Astrocyte (in vitro differentiated cells and primary cell): ENCODE measurements at regions not wholly inside any gene's neighbourhood (a gene's known extent, or its start where the extent isn't known, plus 50 kb on each side); places are given as distances from the start of the nearest gene placed in this dataset.
A peak's percentile ranks its signal among the peaks of the same experiment; 100 is the strongest.

ENCODE experiments used
- DNase-seq: peaks from one replicate; pipeline ENCODE4 v3.0.0-alpha.2; 2010; ENCODE audit warnings: low read depth
- FAIRE-seq: peaks from 2 replicates; lab custom pipeline; 2011; peaks lifted over from hg19 to GRCh38; lab: Jason Lieb, UNC
- H2AFZ ChIP-seq: 2 replicates; pipeline ENCODE4 v1.6.0; 2012; ENCODE audit warnings: low read depth, low read length, inconsistent platforms
- H3K27ac ChIP-seq: 2 replicates; pipeline ENCODE4 v1.5.1; 2011; ENCODE audit warnings: low read depth, low read length, inconsistent platforms
- H3K27me3 ChIP-seq: 2 replicates; pipeline ENCODE4 v1.6.0; 2011; ENCODE audit warnings: low read length, inconsistent platforms; ENCODE audit not compliant: insufficient read depth
- H3K36me3 ChIP-seq: 2 replicates; pipeline ENCODE4 v1.5.1; 2011; ENCODE audit warnings: low read length, inconsistent platforms; ENCODE audit not compliant: insufficient read depth
- H3K4me1 ChIP-seq: 2 replicates; pipeline ENCODE4 v1.5.1; 2011; ENCODE audit warnings: low read length, inconsistent platforms; ENCODE audit not compliant: insufficient read depth
- H3K4me2 ChIP-seq: 2 replicates; pipeline ENCODE4 v1.6.0; 2012; ENCODE audit warnings: low read length, inconsistent platforms
- H3K4me3 ChIP-seq: 2 replicates; pipeline ENCODE4 v1.5.1; 2011; ENCODE audit warnings: low read depth, mild to moderate bottlenecking, low read length, inconsistent platforms; ENCODE audit not compliant: insufficient read depth
- H3K79me2 ChIP-seq: 2 replicates; pipeline ENCODE4 v1.6.0; 2012; ENCODE audit warnings: mild to moderate bottlenecking, low read length, inconsistent platforms; ENCODE audit not compliant: insufficient read depth
- H3K9ac ChIP-seq: 2 replicates; pipeline ENCODE4 v1.6.0; 2012; ENCODE audit warnings: mild to moderate bottlenecking, low read length, inconsistent platforms
- H3K9me3 ChIP-seq: 2 replicates; pipeline ENCODE4 v1.5.1; 2012; ENCODE audit warnings: low read depth, mild to moderate bottlenecking, low read length, inconsistent platforms; ENCODE audit not compliant: insufficient read depth
- H4K20me1 ChIP-seq: 2 replicates; pipeline ENCODE4 v1.6.0; 2012; ENCODE audit warnings: low read length, inconsistent platforms; ENCODE audit not compliant: insufficient read depth
- H3K27ac Mint-ChIP-seq: one replicate; pipeline ENCODE4 v1.8.0; 2021; ENCODE audit warnings: mild to moderate bottlenecking, mixed read lengths; ENCODE audit not compliant: unreplicated experiment
- H3K27me3 Mint-ChIP-seq: one replicate; pipeline ENCODE4 v1.8.0; 2021; ENCODE audit warnings: low read depth, mixed read lengths; ENCODE audit not compliant: unreplicated experiment
- H3K36me3 Mint-ChIP-seq: one replicate; pipeline ENCODE4 v1.8.0; 2021; ENCODE audit warnings: low read depth, mixed read lengths; ENCODE audit not compliant: unreplicated experiment
- H3K4me1 Mint-ChIP-seq: one replicate; pipeline ENCODE4 v1.8.0; 2021; ENCODE audit warnings: low read depth, mixed read lengths; ENCODE audit not compliant: unreplicated experiment
- H3K4me3 Mint-ChIP-seq: one replicate; pipeline ENCODE4 v1.8.0; 2021; ENCODE audit warnings: mild to moderate bottlenecking, moderate library complexity, mixed read lengths; ENCODE audit not compliant: unreplicated experiment
- H3K9me3 Mint-ChIP-seq: one replicate; pipeline ENCODE4 v1.8.0; 2021; ENCODE audit warnings: mild to moderate bottlenecking, mixed read lengths; ENCODE audit not compliant: unreplicated experiment
- EZH2 ChIP-seq: IDR thresholded peaks from 2 replicates; pipeline ENCODE4 v1.6.1; 2012; ENCODE audit warnings: mild to moderate bottlenecking, low read length, inconsistent platforms; ENCODE audit not compliant: insufficient read depth
- TF ChIP-seq, protein P1 (sequence below): IDR thresholded peaks from 2 replicates; pipeline ENCODE4 v1.5.1; 2011; ENCODE audit warnings: low read depth, mild to moderate bottlenecking, inconsistent platforms, low read length, moderate library complexity; ENCODE audit not compliant: insufficient read depth

DNA sequence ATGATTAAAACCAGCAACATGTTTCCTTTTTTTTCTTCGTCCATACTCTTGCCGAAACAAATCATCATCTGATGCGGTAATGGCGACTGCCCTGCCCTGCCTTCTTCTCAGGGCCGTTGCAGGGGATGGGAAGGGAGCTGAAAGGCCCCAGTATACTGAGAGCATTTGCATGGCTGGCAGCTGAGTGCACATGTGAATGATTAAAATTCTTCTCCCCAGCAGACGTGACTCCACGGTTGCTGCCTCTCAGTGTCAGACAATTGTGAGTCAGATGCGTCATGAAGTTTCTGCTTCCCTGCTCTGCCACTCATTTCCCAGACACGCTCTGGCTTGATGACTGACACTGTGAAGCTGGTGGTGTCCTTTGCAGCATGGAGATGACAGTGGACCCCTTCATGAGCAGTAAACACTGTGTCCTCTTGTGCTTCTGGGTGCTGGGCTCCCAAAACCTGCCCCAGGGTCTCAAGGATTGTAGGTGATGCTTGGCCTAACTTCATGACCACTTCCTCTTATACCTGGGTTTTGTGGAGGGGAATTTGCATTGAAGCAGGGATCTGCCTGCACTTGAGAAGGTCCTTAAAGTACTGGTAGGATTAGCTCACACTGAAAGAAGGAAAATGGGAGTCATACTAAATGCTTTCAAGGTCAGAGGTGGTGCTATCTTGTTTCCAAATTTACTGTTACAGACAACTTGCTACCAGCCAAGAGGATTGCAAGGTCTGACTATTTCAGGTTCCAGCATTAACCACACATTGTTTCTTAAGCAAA, 222.5 kb upstream of the COPS8 start:
- peaks cover 13% of the 10 kb centered on the region for H3K4me1 ChIP-seq
- H3K9ac ChIP-seq: peak overlapping the region; percentile 43
- H3K27ac ChIP-seq: peak overlapping the region; percentile 70
- H3K36me3 ChIP-seq: no peaks in the 10 kb centered on the region
- peaks cover 20% of the 10 kb centered on the region for H3K9me3 Mint-ChIP-seq
- DNase-seq (peak; percentile 83), FAIRE-seq (peak; percentile 92)
- no peak overlapping the region for H2AFZ ChIP-seq
- H3K79me2 ChIP-seq: no peaks in the 10 kb centered on the region
- H3K27me3 ChIP-seq: no peaks in the 10 kb centered on the region
- H3K36me3 Mint-ChIP-seq: no peaks in the 10 kb centered on the region
- peak overlapping the region; percentile 38 for H3K4me2 ChIP-seq
- H3K4me1 Mint-ChIP-seq: peaks cover 16% of the 10 kb centered on the region
- peaks cover 8% of the 10 kb centered on the region for H3K27me3 Mint-ChIP-seq
- H3K4me3 Mint-ChIP-seq: no peak overlapping the region
- peaks cover 9% of the 10 kb centered on the region for H3K9me3 ChIP-seq
- H3K27ac Mint-ChIP-seq: peak overlapping the region; percentile 28
- no peak overlapping the region for H3K4me3 ChIP-seq
- no peaks in the 10 kb centered on the region for H4K20me1 ChIP-seq
- TF ChIP-seq, protein P1, sequence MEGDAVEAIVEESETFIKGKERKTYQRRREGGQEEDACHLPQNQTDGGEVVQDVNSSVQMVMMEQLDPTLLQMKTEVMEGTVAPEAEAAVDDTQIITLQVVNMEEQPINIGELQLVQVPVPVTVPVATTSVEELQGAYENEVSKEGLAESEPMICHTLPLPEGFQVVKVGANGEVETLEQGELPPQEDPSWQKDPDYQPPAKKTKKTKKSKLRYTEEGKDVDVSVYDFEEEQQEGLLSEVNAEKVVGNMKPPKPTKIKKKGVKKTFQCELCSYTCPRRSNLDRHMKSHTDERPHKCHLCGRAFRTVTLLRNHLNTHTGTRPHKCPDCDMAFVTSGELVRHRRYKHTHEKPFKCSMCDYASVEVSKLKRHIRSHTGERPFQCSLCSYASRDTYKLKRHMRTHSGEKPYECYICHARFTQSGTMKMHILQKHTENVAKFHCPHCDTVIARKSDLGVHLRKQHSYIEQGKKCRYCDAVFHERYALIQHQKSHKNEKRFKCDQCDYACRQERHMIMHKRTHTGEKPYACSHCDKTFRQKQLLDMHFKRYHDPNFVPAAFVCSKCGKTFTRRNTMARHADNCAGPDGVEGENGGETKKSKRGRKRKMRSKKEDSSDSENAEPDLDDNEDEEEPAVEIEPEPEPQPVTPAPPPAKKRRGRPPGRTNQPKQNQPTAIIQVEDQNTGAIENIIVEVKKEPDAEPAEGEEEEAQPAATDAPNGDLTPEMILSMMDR: no peak
- TF ChIP-seq EZH2: no peak

DNA sequence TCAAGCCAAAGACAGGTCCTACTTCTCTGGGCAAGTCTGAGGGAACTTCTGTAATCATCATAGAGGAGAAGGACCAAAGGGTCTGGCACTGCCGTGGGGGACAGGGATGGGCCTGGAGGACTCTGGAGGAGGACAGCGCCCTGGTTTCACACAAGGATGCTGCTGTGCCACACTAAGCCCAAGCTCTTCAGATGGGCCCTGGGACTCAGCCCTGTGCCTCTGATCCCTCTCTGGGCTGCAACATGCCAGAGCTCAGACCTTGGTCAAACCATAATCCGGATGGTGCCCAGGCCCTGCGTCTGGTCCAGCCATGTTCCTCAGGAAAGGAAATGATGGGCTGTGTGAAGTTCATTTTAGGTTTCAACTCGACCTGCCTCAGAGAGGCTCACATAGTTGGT, 222.0 kb upstream of the COPS8 start:
- Histone ChIP-seq H3K79me2 (no peaks in the 10 kb centered on the region), H3K4me2 (no peak overlapping the region), H3K27me3 (no peaks in the 10 kb centered on the region), H3K36me3 (no peaks in the 10 kb centered on the region), H4K20me1 (no peaks in the 10 kb centered on the region), H3K27ac (peak overlapping the region; percentile 70), H2AFZ (no peak overlapping the region), H3K9ac (no peak overlapping the region), H3K4me3 (no peak overlapping the region), H3K4me1 (peaks cover 13% of the 10 kb centered on the region), H3K9me3 (peaks cover 9% of the 10 kb centered on the region)
- Mint-ChIP-seq H3K27me3 (peaks cover 6% of the 10 kb centered on the region), H3K36me3 (no peaks in the 10 kb centered on the region), H3K4me1 (peaks cover 18% of the 10 kb centered on the region), H3K27ac (peak overlapping the region; percentile 28), H3K4me3 (no peak overlapping the region), H3K9me3 (peaks cover 17% of the 10 kb centered on the region)
- DNase-seq (no peak), FAIRE-seq (no peak)
- TF ChIP-seq EZH2: no peak
- TF ChIP-seq, protein P1: no peak

DNA sequence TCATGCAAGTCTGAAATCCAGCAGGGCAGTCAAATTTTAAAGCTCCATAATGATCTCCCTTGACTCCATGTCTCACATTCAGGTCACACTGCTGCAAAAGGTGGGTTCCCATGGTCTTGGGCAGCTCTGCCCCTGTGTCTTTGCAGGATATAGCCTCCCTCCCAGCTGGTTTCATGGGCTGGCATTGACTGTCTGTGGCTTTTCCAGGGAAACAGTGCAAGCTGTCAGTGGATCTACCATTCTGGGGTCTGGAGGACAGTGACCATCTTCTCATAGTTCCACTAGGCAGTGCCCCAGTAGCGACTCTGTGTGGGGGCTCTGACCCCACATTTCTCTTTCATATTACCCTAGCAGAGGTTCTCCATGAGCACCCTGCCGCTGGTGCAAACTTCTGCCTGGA, 220.6 kb upstream of the COPS8 start:
- no peak overlapping the region for H2AFZ ChIP-seq
- no peak overlapping the region for H3K4me3 Mint-ChIP-seq
- peaks cover 22% of the 10 kb centered on the region for H3K4me1 Mint-ChIP-seq
- peaks cover 13% of the 10 kb centered on the region for H3K4me1 ChIP-seq
- H3K4me2 ChIP-seq: no peak overlapping the region
- no peaks in the 10 kb centered on the region for H3K27me3 ChIP-seq
- no peaks in the 10 kb centered on the region for H4K20me1 ChIP-seq
- no peak overlapping the region for H3K9ac ChIP-seq
- no peak overlapping the region for H3K27ac ChIP-seq
- FAIRE-seq: no peak
- H3K9me3 ChIP-seq: peaks cover 9% of the 10 kb centered on the region
- H3K36me3 ChIP-seq: no peaks in the 10 kb centered on the region
- H3K9me3 Mint-ChIP-seq: peaks cover 17% of the 10 kb centered on the region
- no peak overlapping the region for H3K4me3 ChIP-seq
- no peaks in the 10 kb centered on the region for H3K79me2 ChIP-seq
- H3K27ac Mint-ChIP-seq: no peak overlapping the region
- H3K36me3 Mint-ChIP-seq: no peaks in the 10 kb centered on the region
- peaks cover 6% of the 10 kb centered on the region for H3K27me3 Mint-ChIP-seq
- no peak for TF ChIP-seq EZH2
- TF ChIP-seq, protein P1: no peak
- DNase-seq: no peak
